CD1c-positive myeloid dendritic cell (primary cell): ENCODE measurements at regions not wholly inside any gene's neighbourhood (a gene's known extent, or its start where the extent isn't known, plus 50 kb on each side); places are given as distances from the start of the nearest gene placed in this dataset.
A peak's percentile ranks its signal among the peaks of the same experiment; 100 is the strongest.
"Not testable (repeated sequence)": the region's sequence is repeated elsewhere in the genome, so short reads cannot be mapped to it uniquely, and the experiment has no call there.

Experiments used
- DNase-seq: peaks from one replicate; pipeline ENCODE4 v3.0.0-alpha.2; 2016; ENCODE audit errors: extremely low spot score

DNA sequence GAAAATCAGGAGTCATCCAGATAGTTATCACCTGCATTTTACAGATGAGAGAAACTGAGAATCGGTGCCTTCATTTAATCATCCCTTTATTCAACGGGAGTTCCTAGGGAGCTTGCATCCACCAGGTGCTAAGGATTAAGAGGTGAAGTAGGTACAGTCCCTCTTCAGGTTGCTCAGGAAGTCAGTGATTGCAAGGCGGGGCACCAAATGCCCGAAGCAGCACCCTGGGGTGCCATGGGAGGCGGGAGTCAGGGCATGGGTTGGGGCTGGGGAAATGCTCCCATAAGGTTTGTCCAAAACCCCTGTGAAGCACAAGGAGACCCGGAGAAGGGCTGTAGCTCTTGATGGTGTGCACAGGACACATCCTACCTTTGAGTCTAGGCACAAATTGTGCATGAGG, 98.8 kb upstream of the KLF4 start:
- no peak for DNase-seq

DNA sequence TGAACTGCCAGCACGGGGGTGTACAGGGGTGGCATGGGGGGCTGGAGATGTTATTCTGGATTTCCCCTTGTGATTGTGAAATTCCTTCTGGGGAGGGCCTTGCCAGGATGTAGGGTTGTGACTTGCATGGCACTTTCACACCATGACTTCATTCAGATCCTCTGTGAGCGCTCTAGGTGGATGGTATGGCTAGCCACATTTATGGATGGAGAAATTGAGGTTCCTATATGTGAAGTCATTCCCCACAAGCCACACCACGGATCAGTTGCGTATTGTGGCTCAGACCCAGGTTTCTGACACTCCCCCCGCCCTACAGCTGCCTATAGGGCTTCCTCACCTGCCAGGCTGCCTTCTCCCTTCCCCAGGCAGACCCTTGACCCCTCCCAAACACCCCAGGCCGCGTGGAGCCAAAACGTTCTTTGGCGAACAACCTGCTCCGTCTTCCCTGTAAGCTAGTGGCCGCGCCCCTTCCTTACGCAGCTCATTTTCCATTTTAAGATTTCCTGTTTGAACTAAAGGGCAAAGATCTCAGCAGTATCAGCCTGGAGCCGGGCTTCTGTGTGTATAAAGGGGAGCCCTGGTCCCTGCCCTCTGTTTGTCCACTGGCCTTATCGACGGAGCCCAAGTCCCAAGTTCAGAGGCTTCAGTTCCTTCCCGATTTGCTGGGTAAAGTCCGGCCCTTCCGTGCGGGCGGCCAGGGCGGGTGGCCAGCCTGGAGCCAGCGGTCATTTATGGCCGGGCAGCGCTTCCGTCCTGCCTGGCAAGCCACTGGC, 97.8 kb upstream of the KLF4 start:
- peak; percentile 37 for DNase-seq

GRCh38 chr9:107586493-107586892, 96.9 kb upstream of the KLF4 start:
- no peak for DNase-seq

- DNase-seq: no peak
Observed at GRCh38 chr9:107585465-107585864, 95.9 kb upstream of the KLF4 start.

DNA sequence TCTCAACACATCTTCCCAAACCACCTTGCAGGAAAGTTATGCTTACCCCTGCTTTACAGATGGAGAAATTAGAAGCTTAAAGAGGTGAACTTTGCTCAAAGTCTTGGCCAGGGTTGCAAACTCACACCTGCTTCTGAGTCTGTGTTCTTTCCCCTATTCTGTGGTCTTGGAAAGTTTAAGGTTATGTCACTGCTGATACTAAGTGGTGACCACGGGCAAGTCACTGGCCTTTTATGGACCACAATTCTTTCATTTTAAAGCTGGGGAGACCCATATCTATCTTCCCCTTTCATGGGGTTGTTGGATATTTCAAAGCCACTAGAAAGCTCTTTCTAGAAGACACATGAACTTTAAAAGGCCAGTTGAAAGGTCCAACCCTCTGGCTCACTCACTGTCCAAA, 95.4 kb upstream of the KLF4 start:
- DNase-seq: no peak

- DNase-seq: no peak
Observed at GRCh38 chr9:107584186-107584585, 94.6 kb upstream of the KLF4 start.

- DNase-seq: no peak
Observed at GRCh38 chr9:107577140-107577776, 87.7 kb upstream of the KLF4 start.

DNA sequence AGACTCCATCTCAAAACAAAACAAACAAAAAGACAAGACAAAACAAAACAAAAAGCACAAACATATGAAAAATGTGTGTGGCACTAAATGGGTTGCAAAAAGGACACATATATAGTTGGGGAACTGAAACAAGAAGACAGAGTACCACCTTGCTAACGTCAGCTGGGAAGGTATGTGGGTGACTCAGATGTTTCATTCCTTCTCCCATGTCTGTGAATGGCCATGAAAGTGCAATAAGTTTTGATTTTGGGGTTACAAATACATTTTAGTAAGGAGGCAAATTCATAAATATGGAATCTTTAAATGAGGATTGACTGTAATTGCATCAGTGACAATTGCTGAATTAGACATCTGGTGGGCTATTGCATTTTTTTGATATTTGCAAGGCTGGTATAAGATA, 81.6 kb upstream of the KLF4 start:
- no peak for DNase-seq

DNA sequence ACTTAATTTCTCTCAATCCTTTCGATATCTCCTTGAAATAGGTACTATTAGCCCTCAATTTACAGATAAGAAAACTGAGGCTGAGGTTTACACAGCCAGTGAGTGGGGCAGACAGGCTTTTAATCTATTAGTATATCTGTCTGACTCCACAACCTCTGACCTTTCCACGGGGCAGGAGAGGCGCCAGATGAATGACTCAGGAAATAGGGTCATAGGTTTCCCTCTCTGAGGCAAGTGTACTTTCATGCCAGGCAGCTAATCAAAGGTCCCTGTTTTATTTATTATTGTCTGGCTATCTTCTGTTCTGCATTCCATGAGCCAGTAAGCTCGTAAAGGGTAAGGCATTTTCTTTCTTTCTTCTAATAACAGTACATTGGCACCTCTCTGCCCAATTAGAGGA, 79.6 kb upstream of the KLF4 start:
- no peak for DNase-seq

DNA sequence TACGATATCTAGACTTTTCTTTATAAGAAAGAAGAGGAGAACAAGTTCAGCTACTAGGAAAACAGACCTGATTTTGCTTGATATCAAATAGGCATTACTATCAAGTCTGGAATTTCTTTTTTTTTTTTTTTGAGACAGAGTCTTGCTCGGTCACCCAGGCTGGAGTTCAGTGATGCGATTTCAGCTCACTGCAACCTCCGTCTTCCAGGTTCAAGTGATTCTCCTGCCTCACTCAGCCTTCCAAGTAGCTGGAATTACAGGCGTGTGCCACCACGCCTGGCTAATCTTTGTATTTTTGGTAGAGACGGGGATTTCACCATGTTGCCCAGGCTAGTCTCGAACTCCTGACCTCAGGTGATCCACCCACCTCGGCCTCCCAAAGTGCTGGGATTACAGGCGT, 78.8 kb upstream of the KLF4 start:
- DNase-seq: not testable (repeated sequence)

GRCh38 chr9:107567462-107567861, 77.9 kb upstream of the KLF4 start:
- no peak for DNase-seq

GRCh38 chr9:107566611-107567061, 77.1 kb upstream of the KLF4 start:
- no peak for DNase-seq

GRCh38 chr9:107562798-107563197, 73.2 kb upstream of the KLF4 start:
- DNase-seq: no peak

- no peak for DNase-seq
Observed at GRCh38 chr9:107559494-107560086, 70.0 kb upstream of the KLF4 start.

DNA sequence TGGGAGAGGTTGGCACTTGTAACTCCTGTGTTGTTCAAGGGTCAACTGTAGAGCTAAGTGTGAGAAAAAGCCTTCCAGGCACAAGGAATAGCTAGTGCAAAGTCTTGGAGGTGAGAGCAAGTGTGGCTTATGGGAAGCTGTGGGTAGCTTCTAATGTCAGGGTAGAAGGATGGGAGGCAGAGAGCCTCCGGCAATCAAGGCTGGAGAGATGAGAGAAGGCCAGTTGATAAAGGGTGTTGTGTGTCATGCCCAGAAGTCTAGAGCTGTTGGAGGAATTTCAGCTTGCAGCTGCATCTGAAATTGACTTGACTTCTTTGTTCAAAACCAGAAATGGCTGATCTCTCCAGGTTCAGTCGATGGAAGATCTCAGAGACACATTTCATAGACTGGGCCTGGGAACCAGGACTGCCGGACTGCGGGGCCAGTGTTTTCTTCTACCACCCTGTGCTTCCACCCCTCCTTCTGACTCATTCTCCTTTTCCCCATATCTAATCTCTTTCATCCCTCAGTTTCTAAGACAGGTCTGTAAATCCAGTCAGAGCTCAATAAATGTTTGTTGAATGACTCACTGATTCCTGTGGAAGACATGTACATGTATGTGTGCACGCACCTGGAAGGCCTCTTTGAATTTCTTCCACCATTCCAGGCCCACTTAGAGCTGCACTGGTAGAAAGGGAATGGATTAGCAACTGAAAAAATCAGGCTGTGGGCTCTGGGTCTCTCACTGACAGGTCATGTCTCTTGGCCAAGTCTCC, 67.8 kb upstream of the KLF4 start:
- no peak for DNase-seq

DNA sequence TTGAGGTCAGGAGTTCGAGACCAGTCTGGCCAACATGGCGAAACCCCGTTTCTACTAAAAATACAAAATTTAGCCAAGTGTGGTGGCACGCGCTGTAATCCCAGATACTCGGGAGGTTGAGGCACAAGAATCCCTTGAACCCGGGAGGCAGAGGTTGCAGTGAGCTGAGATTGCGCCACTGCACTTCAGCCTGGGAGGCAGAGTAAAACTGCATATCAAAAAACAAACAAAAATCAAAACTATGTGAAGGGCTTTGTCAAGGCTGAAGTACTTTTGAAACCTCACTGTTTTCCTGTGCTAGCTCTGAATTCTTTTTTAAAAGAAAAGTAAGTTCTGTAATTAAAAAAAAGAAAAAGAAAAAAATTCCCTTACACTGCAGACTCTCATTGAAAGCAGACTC, 65.1 kb upstream of the KLF4 start:
- no peak for DNase-seq

- peak; percentile 77 for DNase-seq
Observed at GRCh38 chr9:107548298-107549142, 59.0 kb upstream of the KLF4 start.

DNA sequence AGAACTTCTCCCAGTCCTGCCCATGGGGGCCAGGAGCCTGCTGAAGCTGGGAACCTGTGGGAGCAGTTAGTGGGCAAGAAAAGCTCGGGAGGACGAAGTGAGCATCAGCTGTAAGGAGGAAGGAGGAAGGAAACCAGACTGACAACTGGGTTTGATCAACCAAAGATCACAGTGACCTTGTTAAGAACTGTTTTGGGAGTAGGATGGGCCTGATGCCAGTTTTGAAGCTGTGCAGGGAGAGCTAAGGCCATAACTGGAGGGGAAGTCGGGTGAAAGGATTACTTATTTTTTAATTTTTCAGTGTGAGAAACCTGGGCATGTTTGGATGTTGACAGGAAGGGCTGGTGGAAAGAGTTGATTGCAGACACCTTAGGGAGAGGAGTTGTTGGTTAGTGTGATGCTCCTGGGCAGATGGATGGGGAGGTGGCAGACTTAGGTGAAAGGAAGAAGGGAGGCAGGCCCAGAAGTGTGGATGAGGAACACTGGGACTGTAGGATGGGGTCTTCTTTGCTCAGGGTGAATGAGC, 58.3 kb upstream of the KLF4 start:
- peak; percentile 8 for DNase-seq

- peak; percentile 29 for DNase-seq
Observed at GRCh38 chr9:107547303-107547702, 57.7 kb upstream of the KLF4 start.

DNA sequence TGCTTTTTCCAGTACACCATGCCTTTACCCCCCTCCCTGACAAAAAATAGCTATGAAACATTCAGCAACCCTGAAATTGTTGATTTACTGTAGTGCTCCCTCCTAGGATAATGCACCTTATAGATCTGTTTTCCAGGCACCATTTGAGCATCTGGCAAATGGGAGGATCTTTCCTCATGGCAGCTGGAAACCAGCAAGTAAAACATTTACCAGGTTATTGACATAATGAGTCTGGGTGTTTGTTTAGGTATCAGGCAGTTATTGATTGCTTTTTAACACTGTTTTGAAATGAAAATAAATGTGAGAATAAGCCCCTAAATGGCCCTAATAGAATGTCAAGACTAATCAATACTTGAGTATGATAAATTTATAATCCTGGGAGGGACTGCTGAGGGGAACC, 57.3 kb upstream of the KLF4 start:
- no peak for DNase-seq

- DNase-seq: no peak
Observed at GRCh38 chr9:107545036-107545435, 55.5 kb upstream of the KLF4 start.
